HG02852 (cell line): ENCODE measurements at regions not wholly inside any gene's neighbourhood (a gene's known extent, or its start where the extent isn't known, plus 50 kb on each side); places are given as distances from the start of the nearest gene placed in this dataset.
A peak's percentile ranks its signal among the peaks of the same experiment; 100 is the strongest.
"Not testable (repeated sequence)": the region's sequence is repeated elsewhere in the genome, so short reads cannot be mapped to it uniquely, and the experiment has no call there.

Experiments
- ATAC-seq: cut with Tn5 transposase; IDR thresholded peaks from one replicate; pipeline ENCODE4 v1.9.1; 2021; ENCODE audit warnings: mild to moderate bottlenecking, moderate library complexity; ENCODE audit not compliant: unreplicated experiment

- no peak for ATAC-seq
Measured at GRCh38 chr13:94824601-94825000, 112.3 kb upstream of the SOX21 start.

- ATAC-seq, result no peak
Measured at GRCh38 chr13:94822356-94822755, 110.0 kb upstream of the SOX21 start.

- no peak for ATAC-seq
Measured at GRCh38 chr13:94816256-94816655, 103.9 kb upstream of the SOX21 start.

DNA sequence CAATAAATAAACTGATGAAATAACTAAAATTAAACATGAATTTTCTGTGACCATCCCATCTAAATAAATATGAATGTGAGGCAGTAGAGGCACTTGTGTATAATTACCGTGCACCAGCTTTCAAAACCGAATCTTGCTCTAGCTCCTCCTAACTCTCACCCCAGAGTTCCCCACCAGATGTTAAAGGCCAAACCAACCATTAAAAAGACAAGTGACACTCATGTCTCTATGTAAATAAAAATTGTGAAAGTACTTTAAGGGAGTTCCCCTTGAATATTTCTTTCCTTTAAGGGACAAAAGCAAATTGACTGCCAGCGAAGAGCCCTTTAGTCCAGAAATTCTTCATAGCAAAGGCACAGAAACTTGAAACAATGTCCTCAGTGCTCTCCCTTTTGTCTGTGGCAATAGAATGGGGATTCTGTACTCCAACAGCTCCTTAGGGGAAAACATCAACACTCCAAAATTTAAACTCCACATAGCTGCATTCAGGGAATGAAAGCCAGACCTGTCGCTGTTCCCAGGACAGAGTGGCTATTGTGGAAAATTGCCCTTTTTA lies 101.7 kb upstream of the SOX21 start:
- peak; percentile 83 for ATAC-seq

- no peak for ATAC-seq
Measured at GRCh38 chr13:94811753-94812152, 99.4 kb upstream of the SOX21 start.

DNA sequence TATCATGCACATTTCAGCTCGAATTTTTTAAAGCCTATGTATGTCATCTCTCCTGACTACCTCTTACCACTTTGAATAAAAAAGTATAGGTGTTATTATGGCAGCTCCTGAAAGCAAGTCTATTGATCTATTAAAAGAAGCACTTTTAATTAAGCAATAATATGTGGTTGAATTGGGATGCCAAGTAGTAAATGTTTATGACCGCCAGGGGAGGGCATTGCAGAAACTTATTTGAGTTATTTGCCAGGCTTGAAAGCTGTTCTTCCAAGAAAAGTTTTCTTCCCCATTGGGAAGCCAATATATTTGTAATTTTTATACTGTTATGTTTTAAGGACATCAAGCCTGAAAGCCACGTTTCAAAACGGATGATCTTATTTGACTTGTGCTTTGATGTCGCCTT lies 88.1 kb upstream of the SOX21 start:
- ATAC-seq, result no peak

- no peak for ATAC-seq
Measured at GRCh38 chr13:94799299-94799698, 87.0 kb upstream of the SOX21 start.

DNA sequence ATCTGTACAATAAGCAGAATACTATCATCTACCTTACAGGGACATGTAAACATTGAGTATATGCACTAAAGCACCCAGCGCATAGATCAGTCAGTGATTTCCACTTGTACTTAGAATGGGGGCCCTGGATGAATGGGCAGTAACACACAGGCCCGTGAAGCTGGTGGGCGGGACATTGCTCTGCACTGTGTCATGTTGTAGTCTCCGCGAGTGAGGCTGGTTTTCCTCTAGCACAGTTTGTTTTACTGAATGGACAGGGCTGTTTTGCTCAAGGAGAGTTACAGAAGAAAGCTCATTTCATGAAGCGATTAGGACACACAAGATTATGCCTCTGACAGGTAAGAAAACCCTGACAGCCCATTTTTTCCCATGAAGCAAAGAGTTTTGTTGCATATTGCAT lies 86.4 kb upstream of the SOX21 start:
- ATAC-seq, result no peak

DNA sequence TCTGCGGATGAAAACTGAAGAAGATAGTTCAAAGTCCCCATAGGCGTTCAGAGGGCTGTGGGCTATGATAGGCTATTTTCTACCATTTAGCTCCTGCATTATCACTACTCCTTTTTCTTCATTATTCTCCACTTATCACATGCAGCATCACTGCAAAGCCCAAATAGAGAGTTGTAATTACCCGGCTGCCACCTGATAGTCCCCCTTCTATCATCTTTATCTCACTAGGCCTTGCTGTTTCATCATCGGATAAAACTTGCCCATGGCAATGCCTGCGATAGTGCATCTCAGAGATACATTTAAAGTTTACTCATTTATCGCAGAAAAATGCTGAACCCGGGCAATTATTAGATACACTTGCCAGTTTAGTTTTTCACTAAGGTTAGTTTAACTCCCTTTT lies 82.9 kb upstream of the SOX21 start:
- ATAC-seq, result no peak

- not testable (repeated sequence) for ATAC-seq
Measured at GRCh38 chr13:94786246-94786645, 73.9 kb upstream of the SOX21 start.

DNA sequence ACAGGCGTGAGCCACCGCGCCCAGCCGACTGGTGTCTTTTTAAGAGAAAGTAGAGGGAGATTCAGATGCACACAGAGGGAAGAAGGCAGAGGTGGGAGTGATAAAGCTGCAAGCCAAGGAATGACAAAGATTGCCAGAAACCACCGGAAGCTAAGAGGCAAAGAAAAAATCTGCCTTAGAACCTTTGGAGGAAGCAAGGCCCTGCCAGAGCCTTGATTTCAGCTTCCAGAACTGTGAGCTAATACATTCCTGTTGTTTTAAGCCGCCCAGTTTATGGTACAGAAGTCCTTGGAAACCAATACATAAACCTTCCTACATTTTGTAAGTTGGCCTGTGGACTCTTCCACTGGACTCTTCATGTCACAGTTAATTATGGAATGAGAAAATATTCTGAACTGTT lies 71.7 kb upstream of the SOX21 start:
- ATAC-seq, result no peak

- ATAC-seq, result no peak
Measured at GRCh38 chr13:94783489-94783888, 71.1 kb upstream of the SOX21 start.

DNA sequence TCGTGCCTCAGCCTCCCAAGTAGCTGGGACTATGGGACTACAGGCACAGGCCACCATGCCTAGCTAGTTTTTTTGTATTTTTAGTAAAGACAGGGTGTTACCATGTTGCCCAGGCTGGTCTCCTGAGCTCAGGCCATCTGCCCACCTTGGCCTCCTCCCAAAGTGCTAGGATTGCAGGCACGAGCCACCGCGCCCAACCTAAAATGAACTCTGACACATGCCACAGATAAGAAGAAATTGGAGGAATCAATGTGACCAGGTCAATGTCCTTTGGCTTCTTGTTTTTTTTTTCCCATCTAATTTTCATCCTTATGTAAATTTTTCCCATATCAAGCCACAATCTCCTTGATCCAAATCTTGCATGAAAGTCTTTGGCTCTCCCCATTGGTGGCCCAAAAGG lies 68.1 kb upstream of the SOX21 start:
- no peak for ATAC-seq

DNA sequence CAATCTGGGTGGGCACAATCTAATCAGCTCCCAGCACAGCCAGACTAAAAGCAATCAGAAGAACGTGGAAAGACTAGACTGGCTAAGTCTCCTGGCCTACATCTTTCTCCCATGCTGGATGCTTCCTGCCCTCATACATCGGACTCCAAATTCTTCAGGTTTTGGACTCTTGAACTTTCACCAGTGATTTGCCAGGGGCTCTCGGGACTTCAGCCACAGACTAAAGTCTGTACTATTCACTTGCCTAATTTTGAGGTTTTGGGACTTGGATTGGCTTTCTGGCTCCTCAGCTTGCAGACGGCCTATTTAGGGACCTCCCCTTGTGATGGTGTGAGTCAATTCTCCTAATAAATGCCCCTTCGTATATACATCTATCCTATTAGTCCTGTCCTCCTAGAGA lies 66.6 kb upstream of the SOX21 start:
- ATAC-seq, result no peak

- ATAC-seq, result no peak
Measured at GRCh38 chr13:94778585-94778984, 66.2 kb upstream of the SOX21 start.

GRCh38 chr13:94776956-94777355 lies 64.6 kb upstream of the SOX21 start:
- ATAC-seq, result no peak

GRCh38 chr13:94776300-94776699 lies 64.0 kb upstream of the SOX21 start:
- ATAC-seq, result no peak

GRCh38 chr13:94765814-94766213 lies 53.5 kb upstream of the SOX21 start:
- ATAC-seq, result no peak

DNA sequence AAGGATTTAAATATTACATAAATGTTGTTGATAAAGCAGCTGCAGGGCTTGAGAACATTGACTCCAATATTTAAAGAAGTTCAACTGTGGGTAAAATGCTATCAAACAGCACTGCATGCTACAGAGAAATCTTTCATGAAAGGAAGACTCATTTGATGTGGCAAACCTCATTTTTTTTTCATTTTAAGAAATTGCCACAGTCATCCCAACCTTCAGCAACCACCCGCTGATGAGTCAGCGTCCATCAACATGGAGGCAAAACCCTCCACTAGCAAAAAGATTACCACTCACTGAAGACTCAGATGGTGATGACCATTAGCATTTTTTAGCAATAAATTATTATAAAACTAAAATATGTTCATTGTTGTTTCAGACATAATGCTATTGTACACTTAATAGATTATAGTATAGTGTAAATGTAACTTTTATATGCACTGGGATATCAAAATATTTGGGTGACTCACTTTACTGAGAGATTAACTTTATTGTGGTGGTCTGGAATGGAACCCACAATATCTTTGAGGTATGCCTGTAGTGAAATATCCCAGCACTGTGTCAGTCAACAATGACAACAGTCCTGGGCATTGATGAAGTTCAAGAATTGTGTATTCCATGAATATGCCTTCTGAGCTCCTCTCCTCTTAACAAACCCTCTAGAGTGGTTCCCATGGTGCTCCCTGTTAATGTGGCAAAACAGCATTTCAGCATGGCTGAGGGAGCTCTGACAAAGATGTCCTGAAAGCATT lies 52.4 kb upstream of the SOX21 start:
- ATAC-seq, result no peak
